PC-9 (cell line): ENCODE measurements at regions not wholly inside any gene's neighbourhood (a gene's known extent, or its start where the extent isn't known, plus 50 kb on each side); places are given as distances from the start of the nearest gene placed in this dataset.

Experiments used
- BruUV-seq: library from RNA; stranded (reverse); fragments of 400-500 nt; replicated peaks from 2 replicates; lab custom pipeline; 2021; lab: Mats Ljungman, UMichigan
- CTCF ChIA-PET: fragments of 300-600 bp; sonication (Branson Sonifier 250); formaldehyde crosslinking; loops from one replicate; lab custom pipeline; 2022; ENCODE audit warnings: antibody characterized with exemption; lab: Charles Lee
- POLR2A ChIA-PET: fragments of 300-600 bp; sonication (Branson Sonifier 250); formaldehyde crosslinking; loops from one replicate; lab custom pipeline; 2022; ENCODE audit warnings: antibody characterized with exemption; ENCODE audit not compliant: unreplicated experiment; lab: Charles Lee
- DNase-seq, 2 experiments: peaks; one replicate each; pipeline versions ENCODE4 v3.0.0 to v3.0.0-alpha.2; 2015 to 2022; ENCODE audit warnings: mixed read lengths in 1 of 2
- H2AFZ ChIP-seq: fragments of 200-600 bp; sonication (generic); 2 replicates; pipeline ENCODE4 v1.8.1; 2017; ENCODE audit warnings: antibody characterized with exemption
- H3F3A ChIP-seq: fragments of 200-600 bp; sonication (generic); 2 replicates; pipeline ENCODE4 v1.8.1; 2017; ENCODE audit warnings: antibody characterized with exemption, mild to moderate bottlenecking, low read depth; ENCODE audit not compliant: insufficient read depth
- H3K27ac ChIP-seq: fragments of 200-600 bp; sonication (generic); 2 replicates; pipeline ENCODE4 v1.6.1; 2016; ENCODE audit warnings: mixed run types
- H3K27me3 ChIP-seq: fragments of 200-600 bp; sonication (generic); 2 replicates; pipeline ENCODE4 v1.6.1; 2016; ENCODE audit warnings: low read depth, mixed run types; ENCODE audit not compliant: insufficient read depth
- H3K36me3 ChIP-seq: fragments of 200-600 bp; sonication (generic); 2 replicates; pipeline ENCODE4 v1.6.1; 2016; ENCODE audit warnings: low read depth, mixed run types
- H3K4me1 ChIP-seq: fragments of 200-600 bp; sonication (generic); replicated peaks from 2 replicates; pipeline ENCODE4 v1.6.1; 2016; ENCODE audit warnings: mixed run types; ENCODE audit not compliant: insufficient read depth
- H3K4me2 ChIP-seq: fragments of 200-600 bp; sonication (generic); 2 replicates; pipeline ENCODE4 v1.6.1; 2017; ENCODE audit warnings: mixed run types
- H3K4me3 ChIP-seq: fragments of 200-600 bp; sonication (generic); 2 replicates; pipeline ENCODE4 v1.6.1; 2016; ENCODE audit warnings: mixed run types
- H3K79me2 ChIP-seq: fragments of 200-600 bp; sonication (generic); 2 replicates; pipeline ENCODE4 v1.6.1; 2017; ENCODE audit warnings: low read depth, mixed run types
- H3K9me2 ChIP-seq: fragments of 200-600 bp; sonication (generic); 2 replicates; pipeline ENCODE4 v1.8.1; 2017; ENCODE audit warnings: mild to moderate bottlenecking; ENCODE audit not compliant: insufficient read depth
- H3K9me3 ChIP-seq: fragments of 200-600 bp; sonication (generic); 2 replicates; pipeline ENCODE4 v1.8.1; 2016; ENCODE audit warnings: low read depth; ENCODE audit not compliant: insufficient read depth
- H4K20me1 ChIP-seq: fragments of 200-600 bp; sonication (generic); 2 replicates; pipeline ENCODE4 v1.8.1; 2017; ENCODE audit not compliant: insufficient read depth
- EZH2 ChIP-seq: fragments of 200-600 bp; sonication (generic); IDR thresholded peaks from 2 replicates; pipeline ENCODE4 v1.8.0; 2017; ENCODE audit warnings: antibody characterized with exemption, low read depth
- intact Hi-C: fragments of 100-400 bp; cut with micrococcal nuclease; formaldehyde crosslinking; loops from one replicate; pipeline ENCODE4 v1.10.0; 2022; ENCODE audit not compliant: unreplicated experiment
- TF ChIP-seq, protein P1 (sequence below): fragments of 200-600 bp; sonication (generic); conservative IDR thresholded peaks from 2 replicates; pipeline ENCODE4 v1.6.1; 2017; ENCODE audit warnings: mixed run types, antibody characterized with exemption, mild to moderate bottlenecking, moderate library complexity

DNA sequence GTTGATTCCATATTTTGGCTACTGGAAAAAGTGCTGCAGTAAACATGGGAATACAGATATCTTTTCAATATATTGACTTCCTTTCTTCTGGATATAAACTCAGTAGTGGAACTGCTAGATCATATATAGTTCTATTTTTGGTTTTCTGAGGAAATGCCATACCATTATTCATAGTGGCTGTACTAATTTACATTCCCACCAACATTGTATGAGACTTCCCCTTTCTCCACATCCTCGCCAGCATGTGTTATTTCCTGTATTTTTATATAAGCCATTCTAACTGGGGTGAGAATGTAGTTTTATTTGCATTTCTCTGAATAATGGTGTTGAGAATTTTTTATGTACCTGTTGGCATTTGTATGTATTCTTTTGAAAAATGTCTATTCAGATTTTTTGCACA lies 385.2 kb downstream of the NUF2 start:
- Histone ChIP-seq H3K9me2 (no peaks in the 10 kb centered on the region), H3K4me1 (no peaks in the 10 kb centered on the region), H2AFZ (no peak overlapping the region), H3K4me2 (no peak overlapping the region), H3K4me3 (no peak overlapping the region), H3F3A (no peaks in the 10 kb centered on the region), H3K27me3 (no peaks in the 10 kb centered on the region), H3K36me3 (no peaks in the 10 kb centered on the region), H4K20me1 (no peaks in the 10 kb centered on the region), H3K9me3 (no peaks in the 10 kb centered on the region), H3K79me2 (no peaks in the 10 kb centered on the region), H3K27ac (no peak overlapping the region)
- CTCF ChIA-PET = no interaction called here
- POLR2A ChIA-PET = no interaction called here
- BruUV-seq = no TSS peak
- intact Hi-C loops = no loop called here
- no peak for DNase-seq
- no peak for TF ChIP-seq EZH2
- TF ChIP-seq, protein P1, sequence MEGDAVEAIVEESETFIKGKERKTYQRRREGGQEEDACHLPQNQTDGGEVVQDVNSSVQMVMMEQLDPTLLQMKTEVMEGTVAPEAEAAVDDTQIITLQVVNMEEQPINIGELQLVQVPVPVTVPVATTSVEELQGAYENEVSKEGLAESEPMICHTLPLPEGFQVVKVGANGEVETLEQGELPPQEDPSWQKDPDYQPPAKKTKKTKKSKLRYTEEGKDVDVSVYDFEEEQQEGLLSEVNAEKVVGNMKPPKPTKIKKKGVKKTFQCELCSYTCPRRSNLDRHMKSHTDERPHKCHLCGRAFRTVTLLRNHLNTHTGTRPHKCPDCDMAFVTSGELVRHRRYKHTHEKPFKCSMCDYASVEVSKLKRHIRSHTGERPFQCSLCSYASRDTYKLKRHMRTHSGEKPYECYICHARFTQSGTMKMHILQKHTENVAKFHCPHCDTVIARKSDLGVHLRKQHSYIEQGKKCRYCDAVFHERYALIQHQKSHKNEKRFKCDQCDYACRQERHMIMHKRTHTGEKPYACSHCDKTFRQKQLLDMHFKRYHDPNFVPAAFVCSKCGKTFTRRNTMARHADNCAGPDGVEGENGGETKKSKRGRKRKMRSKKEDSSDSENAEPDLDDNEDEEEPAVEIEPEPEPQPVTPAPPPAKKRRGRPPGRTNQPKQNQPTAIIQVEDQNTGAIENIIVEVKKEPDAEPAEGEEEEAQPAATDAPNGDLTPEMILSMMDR = no peak

DNA sequence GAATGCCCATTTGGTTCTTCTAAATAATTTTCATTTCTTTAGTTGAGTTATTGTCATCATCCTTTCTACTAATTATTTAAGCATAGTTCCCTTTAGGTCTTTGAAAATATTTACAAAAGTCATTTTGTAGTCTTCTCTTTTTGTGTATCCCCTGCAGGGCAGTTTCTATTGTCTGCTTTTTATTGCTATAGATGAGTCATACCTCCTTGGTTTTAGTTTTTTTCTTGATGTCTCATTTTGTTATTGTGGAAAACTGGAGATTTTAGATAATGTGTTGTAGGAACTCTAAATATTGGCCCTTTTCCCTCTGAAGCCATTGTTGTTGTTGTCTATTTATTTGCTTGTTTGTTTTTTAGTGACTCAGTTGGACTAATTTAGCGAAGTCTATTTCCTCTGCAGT lies 387.9 kb downstream of the NUF2 start:
- POLR2A ChIA-PET = no interaction called here
- BruUV-seq = no TSS peak
- DNase-seq = no peak
- no peaks in the 10 kb centered on the region for H3K36me3 ChIP-seq
- H3K79me2 ChIP-seq = no peaks in the 10 kb centered on the region
- no peak overlapping the region for H3K4me2 ChIP-seq
- no peak overlapping the region for H3K4me3 ChIP-seq
- H3F3A ChIP-seq = no peaks in the 10 kb centered on the region
- H4K20me1 ChIP-seq = no peaks in the 10 kb centered on the region
- no peaks in the 10 kb centered on the region for H3K4me1 ChIP-seq
- no peaks in the 10 kb centered on the region for H3K9me2 ChIP-seq
- no peaks in the 10 kb centered on the region for H3K9me3 ChIP-seq
- no peak overlapping the region for H3K27ac ChIP-seq
- no peak overlapping the region for H2AFZ ChIP-seq
- TF ChIP-seq, protein P1 = no peak
- TF ChIP-seq EZH2 = no peak
- intact Hi-C loops = no loop called here
- CTCF ChIA-PET = no interaction called here
- H3K27me3 ChIP-seq = no peaks in the 10 kb centered on the region

DNA sequence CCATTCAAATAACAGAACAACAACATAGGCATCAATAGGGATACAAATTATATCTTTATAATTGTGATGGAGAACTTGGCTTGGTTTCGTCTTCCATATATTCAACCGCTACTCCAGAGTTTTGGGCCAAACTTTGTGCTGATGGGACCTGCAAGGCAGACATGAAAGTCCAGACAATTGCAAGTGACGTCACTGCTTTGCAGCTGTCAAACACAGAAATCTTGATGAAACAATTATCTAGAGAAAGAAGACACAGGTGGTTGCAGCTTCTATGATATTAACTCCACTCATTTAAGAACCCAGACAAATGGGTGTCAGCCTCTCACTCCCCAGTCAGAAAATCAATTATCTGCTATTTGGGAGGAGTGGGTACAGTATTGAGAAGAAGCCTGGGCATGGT lies 390.6 kb downstream of the NUF2 start:
- intact Hi-C loops = no loop called here
- H4K20me1 ChIP-seq = no peaks in the 10 kb centered on the region
- no peaks in the 10 kb centered on the region for H3K9me3 ChIP-seq
- POLR2A ChIA-PET = no interaction called here
- TF ChIP-seq, protein P1 = no peak
- no peak for TF ChIP-seq EZH2
- no peak overlapping the region for H2AFZ ChIP-seq
- H3K9me2 ChIP-seq = no peaks in the 10 kb centered on the region
- no peak overlapping the region for H3K27ac ChIP-seq
- no TSS peak for BruUV-seq
- no peaks in the 10 kb centered on the region for H3K36me3 ChIP-seq
- no peak overlapping the region for H3K4me3 ChIP-seq
- DNase-seq = no peak
- H3K27me3 ChIP-seq = no peaks in the 10 kb centered on the region
- H3K4me2 ChIP-seq = no peak overlapping the region
- H3K4me1 ChIP-seq = no peaks in the 10 kb centered on the region
- no peaks in the 10 kb centered on the region for H3K79me2 ChIP-seq
- H3F3A ChIP-seq = no peaks in the 10 kb centered on the region
- CTCF ChIA-PET = no interaction called here
